CD14-positive monocyte (primary cell): ENCODE measurements at regions not wholly inside any gene's neighbourhood (a gene's known extent, or its start where the extent isn't known, plus 50 kb on each side); places are given as distances from the start of the nearest gene placed in this dataset.

ENCODE experiments used
- DNase-seq, 3 donors: peaks; one replicate each; pipeline ENCODE4 v3.0.0-alpha.2; 2011 to 2022
- H2AFZ ChIP-seq: 2 replicates; pipeline ENCODE4 v1.6.0; 2012; ENCODE audit warnings: mild to moderate bottlenecking, low read depth, low read length, inconsistent platforms; ENCODE audit not compliant: insufficient read depth, poor library complexity, severe bottlenecking
- H3K27ac ChIP-seq, 2 donors: 1 replicate in 1 of 2; 2 replicates in 1 of 2; pipeline ENCODE4 v1.5.1; 2012 to 2013; ENCODE audit warnings: low read length in 2 of 2, control low read depth in 1 of 2, inconsistent platforms in 1 of 2, low read depth in 1 of 2, mild to moderate bottlenecking in 1 of 2
- H3K27me3 ChIP-seq, 2 donors: one replicate each; pipeline versions ENCODE4 v1.6.0 to v1.6.1; 2011 to 2013; ENCODE audit warnings: low read length in 2 of 2; ENCODE audit not compliant: control insufficient read depth in 2 of 2, insufficient read depth in 2 of 2
- H3K36me3 ChIP-seq, 2 donors: replicated peaks in 1 of 2; 1 replicate in 1 of 2; 2 replicates in 1 of 2; pipeline versions ENCODE4 v1.5.1 to v1.6.1; 2012 to 2013; ENCODE audit warnings: low read length in 2 of 2, control low read depth in 1 of 2, inconsistent platforms in 1 of 2, mild to moderate bottlenecking in 1 of 2; ENCODE audit not compliant: insufficient read depth in 2 of 2, control insufficient read depth in 1 of 2
- H3K4me1 ChIP-seq, 2 donors: 1 replicate in 1 of 2; 2 replicates in 1 of 2; pipeline versions ENCODE4 v1.5.1 to v1.6.1; 2012 to 2013; ENCODE audit warnings: low read length in 2 of 2, control low read depth in 1 of 2, inconsistent platforms in 1 of 2, mild to moderate bottlenecking in 1 of 2, moderate library complexity in 1 of 2; ENCODE audit not compliant: insufficient read depth in 2 of 2, control insufficient read depth in 1 of 2
- H3K4me2 ChIP-seq: replicated peaks from 2 replicates; pipeline ENCODE3; 2012; ENCODE audit warnings: low read length, moderate library complexity, mild to moderate bottlenecking; ENCODE audit not compliant: poor library complexity, severe bottlenecking; ENCODE audit errors: extremely low read depth
- H3K4me3 ChIP-seq, 3 experiments: fragments of 200-600 bp in 1 of 3; sonication (generic) in 1 of 3; replicated peaks in 1 of 3; 1 replicate in 2 of 3; 2 replicates in 1 of 3; pipeline ENCODE4 v1.5.1; 2011 to 2013; ENCODE audit warnings: low read length in 3 of 3, mild to moderate bottlenecking in 3 of 3, control low read depth in 2 of 3, low read depth in 2 of 3, inconsistent platforms in 1 of 3, moderate library complexity in 1 of 3
- H3K79me2 ChIP-seq: 2 replicates; pipeline ENCODE4 v1.6.0; 2012; ENCODE audit warnings: mild to moderate bottlenecking, control low read depth, inconsistent platforms, low read length, moderate library complexity; ENCODE audit not compliant: insufficient read depth
- H3K9ac ChIP-seq: 2 replicates; pipeline ENCODE4 v1.6.0; 2017; ENCODE audit warnings: low read length, mild to moderate bottlenecking; ENCODE audit not compliant: insufficient read depth, poor library complexity, severe bottlenecking
- H3K9me3 ChIP-seq, 2 donors: replicated peaks in 1 of 2; 1 replicate in 1 of 2; 2 replicates in 1 of 2; pipeline versions ENCODE4 v1.5.1 to v1.6.1; 2012 to 2013; ENCODE audit warnings: low read length in 2 of 2, control low read depth in 1 of 2; ENCODE audit not compliant: control insufficient read depth in 1 of 2, insufficient read depth in 1 of 2
- H4K20me1 ChIP-seq: 2 replicates; pipeline ENCODE4 v1.6.0; 2012; ENCODE audit warnings: mild to moderate bottlenecking, low read length, control low read depth, moderate library complexity; ENCODE audit not compliant: insufficient read depth
- H3K27ac Mint-ChIP-seq, 7 donors: one replicate each; pipeline ENCODE4 v1.8.0; 2020; ENCODE audit warnings: mild to moderate bottlenecking in 7 of 7, mixed read lengths in 7 of 7, moderate library complexity in 6 of 7, inconsistent platforms in 2 of 7
- H3K27me3 Mint-ChIP-seq, 3 donors: one replicate each; pipeline ENCODE4 v1.8.0; 2021 to 2022; ENCODE audit warnings: low read depth in 3 of 3, mild to moderate bottlenecking in 3 of 3, mixed read lengths in 3 of 3, moderate library complexity in 3 of 3, inconsistent platforms in 1 of 3
- H3K36me3 Mint-ChIP-seq, 2 donors: one replicate each; pipeline ENCODE4 v1.8.0; 2020; ENCODE audit warnings: mixed read lengths in 2 of 2, inconsistent platforms in 1 of 2, mild to moderate bottlenecking in 1 of 2
- H3K4me1 Mint-ChIP-seq: one replicate; pipeline ENCODE4 v1.8.0; 2020; ENCODE audit warnings: mild to moderate bottlenecking, mixed read lengths
- H3K4me3 Mint-ChIP-seq, 2 donors: one replicate each; pipeline ENCODE4 v1.8.0; 2020; ENCODE audit warnings: mild to moderate bottlenecking in 2 of 2, mixed read lengths in 2 of 2, moderate library complexity in 1 of 2
- H3K9me3 Mint-ChIP-seq, 7 donors: one replicate each; pipeline ENCODE4 v1.8.0; 2020 to 2022; ENCODE audit warnings: mixed read lengths in 7 of 7, mild to moderate bottlenecking in 6 of 7, moderate library complexity in 6 of 7, inconsistent platforms in 2 of 7
- WGBS: methylation state at CpG from one replicate; pipeline ENCODE4 v1.1.5; 2013; ENCODE audit warnings: missing lambda C conversion rate; ENCODE audit not compliant: insufficient coverage; 5-methylcytosine and 5-hydroxymethylcytosine counted together
- intact Hi-C, 2 donors: fragments of 100-400 bp; cut with micrococcal nuclease; formaldehyde crosslinking; loops; one replicate each; pipeline versions ENCODE4 v1.15.0 to v1.15.1; 2023
- TF ChIP-seq, protein P1 (sequence below): fragments of 200-600 bp; IDR thresholded peaks from one replicate; pipeline ENCODE4 v1.8.0; 2022; ENCODE audit warnings: antibody characterized with exemption, mild to moderate bottlenecking

DNA sequence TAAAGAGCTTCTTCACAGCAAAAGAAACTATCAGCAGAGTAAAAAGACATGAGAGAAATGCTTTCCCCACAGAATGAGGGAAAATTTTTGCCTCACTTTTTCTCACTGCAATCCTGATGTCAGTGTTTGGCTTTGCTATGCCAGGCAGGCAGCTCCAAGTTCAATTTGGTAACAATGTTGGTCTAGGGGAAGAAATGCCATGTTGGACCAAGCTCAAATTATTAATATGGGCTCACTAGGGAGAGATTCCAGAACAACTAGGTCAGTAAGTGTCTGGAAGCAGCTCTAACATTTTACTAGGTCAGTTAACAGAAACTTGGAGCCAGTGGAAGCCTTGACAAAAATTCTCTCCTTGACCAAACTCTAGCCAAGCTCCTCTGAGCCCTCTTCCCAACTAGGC is 95.4 kb downstream of the NAF1 start:
- H3K4me3 ChIP-seq = no peak overlapping the region
- H3K4me2 ChIP-seq = no peak overlapping the region
- DNase-seq = no peak
- H3K9me3 ChIP-seq = no peaks in the 10 kb centered on the region
- H3K9ac ChIP-seq = no peak overlapping the region
- Mint-ChIP-seq H3K4me1 (no peaks in the 10 kb centered on the region), H3K27me3 (peaks cover 0 to 2% (median 0%) of the 10 kb centered on the region in 3 donors), H3K4me3 (no peak overlapping the region), H3K27ac (no peak overlapping the region), H3K36me3 (no peaks in the 10 kb centered on the region), H3K9me3 (peaks cover 0 to 10% (median 0%) of the 10 kb centered on the region in 7 donors)
- H3K27me3 ChIP-seq = no peaks in the 10 kb centered on the region
- no peaks in the 10 kb centered on the region for H3K4me1 ChIP-seq
- H3K79me2 ChIP-seq = no peaks in the 10 kb centered on the region
- TF ChIP-seq, protein P1, sequence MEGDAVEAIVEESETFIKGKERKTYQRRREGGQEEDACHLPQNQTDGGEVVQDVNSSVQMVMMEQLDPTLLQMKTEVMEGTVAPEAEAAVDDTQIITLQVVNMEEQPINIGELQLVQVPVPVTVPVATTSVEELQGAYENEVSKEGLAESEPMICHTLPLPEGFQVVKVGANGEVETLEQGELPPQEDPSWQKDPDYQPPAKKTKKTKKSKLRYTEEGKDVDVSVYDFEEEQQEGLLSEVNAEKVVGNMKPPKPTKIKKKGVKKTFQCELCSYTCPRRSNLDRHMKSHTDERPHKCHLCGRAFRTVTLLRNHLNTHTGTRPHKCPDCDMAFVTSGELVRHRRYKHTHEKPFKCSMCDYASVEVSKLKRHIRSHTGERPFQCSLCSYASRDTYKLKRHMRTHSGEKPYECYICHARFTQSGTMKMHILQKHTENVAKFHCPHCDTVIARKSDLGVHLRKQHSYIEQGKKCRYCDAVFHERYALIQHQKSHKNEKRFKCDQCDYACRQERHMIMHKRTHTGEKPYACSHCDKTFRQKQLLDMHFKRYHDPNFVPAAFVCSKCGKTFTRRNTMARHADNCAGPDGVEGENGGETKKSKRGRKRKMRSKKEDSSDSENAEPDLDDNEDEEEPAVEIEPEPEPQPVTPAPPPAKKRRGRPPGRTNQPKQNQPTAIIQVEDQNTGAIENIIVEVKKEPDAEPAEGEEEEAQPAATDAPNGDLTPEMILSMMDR = no peak
- no peak overlapping the region for H3K27ac ChIP-seq
- no peak overlapping the region for H2AFZ ChIP-seq
- intact Hi-C loops = no loop called here
- no peaks in the 10 kb centered on the region for H3K36me3 ChIP-seq
- H4K20me1 ChIP-seq = no peaks in the 10 kb centered on the region

DNA sequence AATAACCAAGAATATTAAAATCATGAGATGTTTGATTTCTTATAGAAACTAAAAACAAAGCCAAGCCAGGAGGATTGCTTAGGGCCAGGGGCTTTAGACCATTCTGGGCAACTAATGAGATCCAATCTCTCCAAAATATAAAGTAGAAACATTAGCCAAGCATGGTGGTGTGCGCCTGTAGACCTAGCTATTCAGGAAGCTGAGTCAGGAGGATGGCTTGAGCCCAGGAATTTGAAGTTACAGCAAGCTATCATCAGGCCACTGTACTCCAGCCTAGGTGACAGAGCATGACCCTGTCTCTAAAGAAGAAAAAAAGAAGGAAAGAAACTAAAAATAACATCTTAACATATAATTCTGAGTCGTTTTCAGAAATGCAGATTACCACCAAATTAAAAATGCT is 96.7 kb downstream of the NAF1 start:
- no peaks in the 10 kb centered on the region for H3K4me1 Mint-ChIP-seq
- Histone ChIP-seq H3K27me3 (no peaks in the 10 kb centered on the region), H3K27ac (no peak overlapping the region), H3K9ac (no peak overlapping the region), H3K79me2 (no peaks in the 10 kb centered on the region), H3K4me1 (no peaks in the 10 kb centered on the region), H3K36me3 (no peaks in the 10 kb centered on the region), H3K9me3 (no peaks in the 10 kb centered on the region), H2AFZ (no peak overlapping the region), H4K20me1 (no peaks in the 10 kb centered on the region), H3K4me2 (no peak overlapping the region), H3K4me3 (no peak overlapping the region)
- peaks cover 0 to 2% (median 0%) of the 10 kb centered on the region in 3 donors for H3K27me3 Mint-ChIP-seq
- H3K36me3 Mint-ChIP-seq = no peaks in the 10 kb centered on the region
- H3K9me3 Mint-ChIP-seq = peaks cover 0 to 5% (median 0%) of the 10 kb centered on the region in 7 donors
- H3K27ac Mint-ChIP-seq = no peak overlapping the region
- DNase-seq = no peak
- intact Hi-C loops = no loop called here
- H3K4me3 Mint-ChIP-seq = no peak overlapping the region
- no CpG with 5 or more reads among the region's 2 CpGs for WGBS
- TF ChIP-seq, protein P1 = no peak
